Left renal cortex interstitium (tissue), 4 donors: ENCODE measurements at regions not wholly inside any gene's neighbourhood (a gene's known extent, or its start where the extent isn't known, plus 50 kb on each side); places are given as distances from the start of the nearest gene placed in this dataset.

Experiments used
- DNase-seq, 4 donors: peaks; one replicate each; pipeline ENCODE4 v3.0.0-alpha.2; 2013; ENCODE audit warnings: low read depth in 4 of 4, low spot score in 2 of 4, missing footprints in 1 of 4

DNA sequence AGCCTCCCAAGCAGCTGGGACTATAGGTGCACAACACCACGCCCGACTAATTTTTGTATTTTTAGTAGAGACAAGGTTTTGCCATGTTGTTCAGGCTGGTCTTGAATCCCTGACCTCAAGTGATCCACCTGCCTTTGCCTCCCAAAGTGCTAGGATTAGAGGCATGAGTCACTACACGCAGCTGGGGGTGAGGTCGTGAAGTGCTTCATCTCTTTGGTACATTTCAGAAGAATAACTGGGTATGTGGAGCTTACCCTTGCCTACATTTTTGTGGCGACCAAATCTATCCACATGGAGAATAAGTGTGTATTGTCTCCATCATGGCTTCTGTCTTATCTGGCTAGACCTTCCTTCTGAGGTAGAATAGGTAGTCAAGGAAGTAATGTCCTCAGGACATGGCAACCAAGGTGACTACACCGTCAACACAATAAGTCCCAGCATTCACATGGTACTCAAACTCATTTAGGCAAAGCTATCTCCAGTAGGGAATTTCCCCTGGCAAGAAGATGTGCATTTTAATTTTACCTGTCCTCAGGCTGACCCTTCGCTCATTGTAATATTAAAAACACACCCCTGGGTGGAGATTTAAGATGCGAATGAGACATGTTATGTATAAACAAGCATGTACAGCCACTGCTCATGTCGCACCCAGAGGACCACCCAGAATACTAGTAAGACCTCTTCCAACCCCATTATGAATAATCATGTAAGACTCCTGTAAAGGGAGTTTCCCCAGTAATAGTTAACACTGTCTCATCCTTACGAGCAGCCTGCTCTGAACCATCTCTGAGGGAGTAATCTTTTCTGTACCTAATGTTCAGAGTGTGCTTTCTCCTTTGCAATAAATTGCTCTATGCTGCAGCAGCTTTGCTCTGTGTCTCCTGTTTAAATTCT is 1173.2 kb downstream of the TAF11L14 start:
- DNase-seq = no peak

DNA sequence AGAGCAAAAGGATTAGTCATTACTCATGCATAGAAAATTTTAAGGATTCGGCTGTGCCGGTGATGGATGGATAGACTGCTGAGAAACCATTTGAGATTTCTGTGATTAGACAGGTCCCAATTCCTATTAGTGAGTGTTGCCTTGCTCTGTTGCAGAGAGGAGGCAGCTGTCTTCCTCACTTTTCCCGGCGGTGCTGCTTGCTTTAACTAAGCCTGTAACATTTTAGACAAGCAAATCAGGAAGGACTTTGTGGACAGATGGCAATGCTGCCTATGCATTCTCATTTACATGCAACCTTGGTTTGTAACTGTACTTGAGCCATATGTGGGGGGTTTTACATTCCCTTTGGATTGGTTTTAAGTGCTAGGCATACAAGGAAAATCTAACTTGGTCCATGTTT is 1176.3 kb downstream of the CDH18 start:
- no peak for DNase-seq

DNA sequence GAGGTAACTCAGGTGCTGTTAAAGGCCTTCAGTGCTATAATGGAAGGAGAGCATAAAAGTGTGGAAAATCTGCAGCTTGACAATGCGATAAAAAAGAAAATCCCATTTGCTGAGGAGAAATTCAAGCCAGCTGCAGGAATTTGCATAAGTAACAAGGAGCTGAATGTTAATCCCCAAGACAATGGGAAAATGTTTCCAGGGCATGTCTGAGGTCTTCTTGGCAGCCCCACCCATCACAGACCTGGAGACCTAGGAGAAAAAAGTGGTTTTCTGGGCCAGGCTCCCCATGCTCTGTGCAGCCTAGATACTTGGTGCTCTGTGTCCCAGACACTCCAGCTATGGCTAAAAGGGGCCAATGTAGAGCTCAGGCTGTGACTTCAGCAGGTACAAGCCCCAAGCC is 1159.6 kb downstream of the CDH18 start:
- DNase-seq = no peak

DNA sequence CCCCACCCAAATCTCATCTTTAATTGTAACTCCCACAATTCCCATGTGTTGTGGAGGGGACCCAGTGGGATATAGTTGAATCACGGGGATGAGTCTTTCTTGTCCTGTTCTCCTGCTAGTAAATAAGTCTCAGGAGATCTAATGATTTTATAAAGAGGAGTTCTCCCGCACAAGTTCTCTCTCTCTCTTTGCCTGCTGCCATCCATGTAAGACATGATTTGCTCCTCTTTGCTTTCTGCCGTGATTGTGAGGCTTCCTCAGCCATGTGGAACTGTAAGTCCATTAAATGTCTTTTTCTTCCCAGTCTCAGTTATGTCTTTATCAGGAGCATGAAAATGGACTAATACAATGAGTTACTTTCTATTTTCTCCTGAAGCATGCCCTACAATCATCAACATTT is 1158.5 kb downstream of the CDH18 start:
- no peak for DNase-seq

DNA sequence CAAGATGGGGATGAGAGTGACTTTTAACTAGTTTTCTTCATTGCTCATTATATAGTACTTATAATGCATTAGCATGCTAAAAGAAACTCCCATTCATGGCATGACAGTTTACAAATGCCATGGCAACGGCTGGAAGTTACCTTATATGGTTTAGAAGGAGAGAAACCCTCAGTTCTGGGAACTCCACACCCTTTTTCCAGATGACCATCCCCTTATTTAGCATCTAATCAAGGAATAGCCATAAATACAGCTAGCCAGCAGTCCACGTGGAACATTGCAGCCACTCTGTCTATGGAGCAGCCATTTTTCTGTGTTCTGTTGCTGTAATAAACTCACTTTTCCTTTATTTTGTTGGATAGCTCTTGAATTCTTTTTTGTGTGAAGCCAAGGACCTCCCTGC is 1137.8 kb downstream of the CDH18 start:
- no peak for DNase-seq

DNA sequence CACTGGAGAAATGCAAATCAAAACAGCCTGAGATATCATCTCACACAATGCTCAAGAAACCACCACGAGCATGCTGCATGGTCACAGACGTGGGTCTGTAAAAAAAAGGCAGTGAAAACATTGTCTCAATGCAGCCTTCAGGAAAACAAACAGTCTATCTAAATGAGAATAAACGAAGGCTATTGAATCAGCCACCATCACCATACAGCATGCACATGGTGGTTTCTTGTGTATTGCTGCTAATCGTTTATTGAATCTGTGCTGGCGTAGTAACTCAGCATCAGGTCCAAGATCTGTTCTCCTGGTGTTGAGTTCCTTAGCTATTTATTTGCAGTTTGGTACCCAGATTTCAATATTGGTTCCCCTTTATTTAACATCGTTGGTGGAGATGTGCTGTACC is 1115.0 kb downstream of the CDH18 start:
- DNase-seq = no peak

DNA sequence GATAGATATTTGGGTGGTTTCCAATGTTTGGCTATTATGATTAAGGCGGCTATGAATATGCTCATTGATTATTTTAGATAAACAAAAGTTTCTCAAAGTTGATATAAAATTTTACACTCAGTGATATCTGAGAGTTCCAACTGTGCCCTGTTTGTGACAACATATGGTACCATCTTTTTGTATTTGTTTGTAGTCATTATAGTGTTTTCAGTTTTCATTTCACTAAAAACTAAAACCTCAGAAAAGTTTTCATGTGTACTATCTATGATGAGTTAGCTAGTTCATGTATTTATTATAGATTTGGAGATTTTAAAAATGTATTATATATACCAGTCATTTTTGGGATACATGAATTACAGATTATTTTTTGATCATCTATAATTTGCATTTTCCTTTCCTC is 1111.4 kb downstream of the CDH18 start:
- DNase-seq = no peak

DNA sequence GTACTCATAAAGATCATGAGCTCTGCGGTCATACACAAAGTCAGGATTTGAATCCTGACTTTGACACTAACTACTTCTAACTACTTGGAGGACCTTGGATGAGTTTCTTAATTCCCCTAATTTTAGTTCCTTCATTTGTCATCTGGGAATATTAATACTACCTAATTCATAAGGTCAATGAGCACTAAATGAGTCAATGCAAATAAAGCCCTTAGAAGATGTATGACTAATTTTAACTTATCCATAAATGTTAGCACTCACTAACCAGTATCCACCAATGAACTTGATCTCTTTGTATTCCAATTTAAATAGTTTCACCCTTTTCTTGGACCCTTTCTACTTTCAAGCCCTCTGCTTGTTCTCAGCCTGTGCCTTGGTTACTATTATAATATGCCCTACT is 1106.4 kb downstream of the CDH18 start:
- DNase-seq = no peak

DNA sequence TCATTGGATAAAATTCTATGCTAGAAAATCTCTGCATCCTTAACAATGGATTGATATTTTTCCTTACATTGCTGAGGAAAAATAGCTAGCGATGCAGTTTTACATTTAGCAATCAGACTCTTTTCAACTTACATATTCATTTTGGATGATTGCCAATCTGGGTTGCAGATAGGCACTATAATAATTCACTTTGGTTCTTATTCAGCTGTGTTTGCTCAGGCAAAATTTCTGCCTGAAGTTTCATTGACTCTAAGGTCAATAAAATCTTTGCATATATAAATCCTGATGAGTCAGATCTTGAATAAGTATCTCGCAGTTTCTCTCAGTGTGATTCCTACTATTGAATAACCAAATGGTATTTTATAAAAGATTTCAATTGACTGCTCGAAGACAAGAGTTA is 1105.8 kb downstream of the CDH18 start:
- DNase-seq = no peak

DNA sequence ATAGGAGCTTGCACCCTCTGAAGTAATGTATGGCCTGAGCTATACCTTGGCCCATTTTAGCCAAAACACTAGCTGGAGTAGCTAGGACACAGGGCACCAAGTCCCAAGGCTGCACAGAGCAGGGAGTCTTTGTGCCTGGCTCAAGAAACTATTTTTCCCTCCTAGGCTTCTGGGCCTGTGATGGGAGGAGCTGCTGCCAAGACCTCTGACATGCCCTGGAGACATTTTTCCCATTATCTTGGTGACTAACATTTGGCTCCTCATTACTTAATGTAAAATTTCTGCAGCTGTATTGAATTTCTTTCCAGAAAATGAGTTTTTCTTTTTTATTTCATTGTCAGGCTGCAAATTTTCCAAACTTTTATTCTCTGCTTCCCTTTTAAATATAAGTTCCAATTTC is 1099.2 kb downstream of the CDH18 start:
- no peak for DNase-seq

DNA sequence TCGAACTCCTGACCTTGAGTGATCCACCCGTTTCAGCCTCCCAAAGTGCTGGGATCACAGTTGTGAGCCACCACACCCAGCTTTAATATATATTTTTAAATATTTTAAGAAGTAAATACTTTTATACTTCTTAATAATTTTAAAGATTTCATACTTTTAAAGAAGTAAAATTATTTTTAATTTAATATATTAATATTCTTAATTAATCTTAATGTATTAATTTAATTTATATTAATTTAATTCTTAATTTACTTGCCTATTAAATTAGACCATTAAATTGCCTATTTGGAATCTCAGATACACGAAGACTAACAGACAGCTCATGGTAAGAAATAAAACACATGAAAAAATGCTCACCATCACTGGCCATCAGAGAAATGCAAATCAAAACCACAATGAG is 1087.4 kb downstream of the CDH18 start:
- DNase-seq = no peak

DNA sequence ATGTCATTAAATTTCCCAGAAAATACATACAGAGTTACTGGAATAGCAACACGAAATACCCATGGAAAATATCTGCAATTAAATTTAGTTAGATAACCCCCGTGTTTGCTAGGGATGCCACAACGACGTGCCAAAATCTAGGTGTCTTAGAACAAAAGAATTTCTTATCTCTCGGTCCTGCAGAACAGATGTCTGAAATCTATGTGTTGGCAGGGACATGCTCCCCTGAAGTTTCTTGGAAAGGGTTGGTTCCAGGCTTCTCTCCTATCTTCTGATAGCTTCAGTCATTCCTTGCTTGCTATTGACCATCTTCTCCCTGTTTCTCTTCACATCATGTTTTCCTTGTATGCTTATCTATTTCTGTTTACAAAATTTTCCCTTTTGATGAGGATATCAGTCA is 1067.0 kb downstream of the CDH18 start:
- DNase-seq = no peak

DNA sequence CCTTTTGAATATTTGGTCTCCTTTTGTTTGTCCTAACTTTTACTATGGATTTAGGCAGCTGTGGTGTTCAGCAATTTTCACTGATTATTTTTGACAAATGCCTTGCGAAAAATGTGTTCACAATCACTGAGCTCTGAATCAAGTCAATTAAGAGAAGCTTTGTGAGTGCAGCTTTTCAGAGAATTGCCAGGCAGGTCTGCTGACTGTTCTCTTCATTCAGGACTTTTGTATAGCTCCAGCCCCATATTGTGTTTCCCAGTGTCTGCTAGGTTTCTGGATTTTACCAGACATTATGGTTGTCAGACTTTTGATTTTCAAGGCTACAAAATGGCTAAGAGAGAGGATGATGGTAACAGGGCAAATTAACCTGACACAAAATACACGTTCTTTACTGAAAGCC is 1055.9 kb downstream of the CDH18 start:
- DNase-seq = no peak

DNA sequence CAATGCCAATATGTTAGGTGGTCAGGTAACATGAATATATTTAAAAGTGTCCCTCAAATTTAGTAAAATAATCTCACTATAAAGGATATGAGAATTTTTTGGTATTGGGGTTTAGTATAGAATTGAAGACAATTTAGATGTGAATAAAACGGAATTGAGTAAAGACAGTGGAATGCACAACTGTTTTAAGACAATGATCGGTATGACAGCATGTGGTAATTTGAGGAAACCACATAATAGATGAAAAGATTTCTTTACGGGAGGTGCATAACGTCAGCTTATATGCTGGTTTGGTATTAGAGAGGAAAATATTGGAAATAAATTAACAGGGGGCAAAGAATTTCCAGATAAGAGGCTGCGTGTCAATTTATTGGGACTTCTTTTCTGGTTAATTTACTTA is 1043.2 kb downstream of the CDH18 start:
- no peak for DNase-seq

DNA sequence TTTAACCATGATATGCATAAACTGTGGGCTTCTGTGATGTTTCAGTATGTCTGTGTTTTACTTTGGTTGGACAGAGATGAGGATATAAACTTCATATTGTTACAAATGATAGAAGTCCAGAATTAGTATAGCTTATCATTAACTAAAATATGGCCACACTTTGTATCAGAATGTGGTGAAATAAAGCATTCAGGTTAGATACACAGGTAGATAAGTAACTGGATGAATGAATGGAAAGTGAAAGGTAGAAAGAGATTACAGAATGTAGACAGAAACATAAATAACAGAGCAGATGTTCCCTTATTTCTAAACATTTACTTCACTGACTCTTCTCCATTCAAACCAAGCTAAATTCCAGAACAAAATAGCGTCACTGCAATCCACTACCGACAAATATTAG is 1033.8 kb downstream of the CDH18 start:
- DNase-seq = no peak

DNA sequence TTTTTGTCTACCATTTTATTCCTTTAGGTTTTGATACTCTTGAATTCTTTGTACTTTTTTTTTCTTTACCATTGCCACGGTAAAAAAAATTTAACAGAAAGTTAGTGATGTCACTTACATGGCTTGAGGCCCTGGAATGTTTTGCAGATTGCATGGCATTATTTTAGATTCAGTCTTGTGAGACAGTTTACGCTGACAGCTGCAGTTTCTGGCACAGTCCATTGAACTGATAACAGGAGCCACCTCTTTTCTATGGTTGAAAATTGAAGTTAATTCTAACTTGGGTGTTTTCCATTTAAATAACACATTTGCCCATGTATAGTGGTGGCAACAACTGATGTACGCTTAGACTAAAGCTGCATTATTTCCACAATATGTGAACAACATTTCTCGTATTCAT is 1028.5 kb downstream of the CDH18 start:
- DNase-seq = no peak

DNA sequence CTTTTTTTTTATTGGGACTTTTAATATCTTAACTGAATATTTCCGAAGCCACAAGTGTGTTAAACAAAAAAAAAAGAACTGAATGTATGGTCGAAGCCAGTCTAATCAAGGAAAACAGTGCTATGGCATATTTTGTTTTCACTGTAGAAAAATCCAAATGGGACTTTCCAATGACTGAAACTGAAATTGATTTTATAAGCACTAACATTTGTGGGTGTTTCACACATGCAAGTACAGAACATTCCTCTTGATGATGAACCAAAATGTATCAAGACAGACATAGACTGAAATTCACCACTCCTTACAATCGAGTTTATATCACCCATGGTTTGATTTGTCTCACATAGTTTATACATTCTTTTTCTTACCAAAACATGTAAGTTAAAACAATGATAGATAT is 1026.8 kb downstream of the CDH18 start:
- DNase-seq = no peak

DNA sequence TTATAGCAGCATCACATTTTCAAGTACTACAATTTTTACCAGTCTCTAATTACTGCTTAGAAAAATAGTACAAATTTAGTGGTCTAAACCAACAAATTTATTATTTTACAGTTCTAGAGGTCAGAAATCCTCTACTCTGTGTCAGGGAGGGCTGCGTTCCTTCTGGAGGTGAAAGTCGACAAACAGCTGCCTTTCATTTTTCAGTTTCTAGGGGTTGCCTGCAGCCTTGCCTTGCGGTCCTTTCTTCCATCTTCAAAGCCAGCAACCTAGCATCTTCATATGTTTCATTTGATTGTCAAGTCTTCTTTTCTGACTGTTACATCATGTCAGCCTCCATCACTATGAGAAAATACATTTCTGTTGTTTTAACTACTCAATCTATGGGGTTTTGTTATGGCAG is 1022.1 kb downstream of the CDH18 start:
- no peak for DNase-seq

DNA sequence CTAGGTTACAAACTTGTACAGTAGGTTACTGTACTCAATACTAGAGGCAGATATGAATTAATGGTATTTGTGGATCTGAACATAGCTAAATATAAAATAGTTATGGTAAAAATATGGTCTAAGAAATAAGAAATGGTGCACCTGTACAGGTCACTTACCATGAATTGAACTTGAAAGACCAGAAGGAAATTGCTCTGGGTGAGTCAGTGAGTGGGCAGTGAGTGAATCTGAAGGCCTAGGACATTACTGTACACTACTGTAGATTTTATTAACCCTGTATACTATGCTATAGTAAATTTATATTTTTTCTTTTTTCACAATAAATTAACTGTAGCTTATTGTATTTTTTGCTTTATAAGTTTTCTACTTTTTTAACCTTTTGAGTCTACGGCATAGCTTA is 1020.4 kb downstream of the CDH18 start:
- DNase-seq = no peak

DNA sequence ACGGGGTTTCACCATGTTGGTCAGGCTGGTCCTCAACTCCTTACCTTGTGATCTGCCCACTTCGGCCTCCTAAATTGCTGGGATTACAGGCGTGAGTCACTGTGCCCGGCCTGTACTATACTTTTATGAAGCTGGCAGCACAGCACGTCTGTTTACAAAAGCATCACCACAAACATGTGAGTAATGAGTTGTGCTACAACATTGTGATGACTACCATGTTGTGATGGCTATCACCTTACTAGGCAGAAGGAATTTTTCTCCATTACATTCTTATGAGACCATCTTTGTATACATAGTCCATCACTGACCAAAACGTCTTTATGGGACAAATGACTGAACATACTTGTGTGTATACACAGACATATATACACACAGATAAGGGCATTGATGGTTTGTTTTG is 1019.0 kb downstream of the CDH18 start:
- no peak for DNase-seq

DNA sequence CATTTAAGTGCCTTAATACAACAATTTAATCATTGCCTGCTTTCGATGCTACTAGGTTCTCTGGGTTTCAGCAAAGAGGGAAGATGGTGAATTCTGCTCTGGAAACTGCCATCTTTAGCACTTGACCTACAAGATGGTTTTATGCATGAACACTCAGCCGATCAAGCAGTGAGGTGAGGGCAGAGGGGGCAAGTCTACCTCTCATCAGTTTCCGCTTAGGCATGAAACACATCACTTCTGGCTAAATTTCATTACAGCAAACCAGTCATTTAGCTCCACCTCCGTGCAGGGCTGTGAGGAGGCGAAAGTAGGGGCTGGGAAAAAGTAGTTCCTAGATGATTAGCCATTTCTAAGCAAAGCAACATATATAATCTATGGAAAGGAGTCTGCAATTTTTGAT is 1018.0 kb downstream of the CDH18 start:
- DNase-seq = no peak

DNA sequence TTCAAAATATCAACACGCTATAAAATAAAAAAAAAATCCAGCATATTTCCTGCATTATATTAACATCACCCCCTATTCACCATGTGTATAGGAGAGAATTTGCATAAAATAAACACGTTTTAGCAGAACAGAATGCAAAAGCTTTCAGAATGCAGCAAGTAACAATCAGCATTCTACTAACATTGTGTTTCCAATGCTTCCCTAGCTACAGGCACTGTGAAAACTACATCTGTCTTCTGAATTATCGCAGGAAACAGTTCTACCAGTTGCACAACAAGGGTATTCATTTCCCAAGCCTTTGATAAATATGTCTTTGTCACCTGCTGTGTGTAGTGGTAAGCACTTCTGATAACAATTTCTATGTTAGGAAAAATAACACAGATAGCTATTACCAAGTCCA is 1015.8 kb downstream of the CDH18 start:
- DNase-seq = no peak

DNA sequence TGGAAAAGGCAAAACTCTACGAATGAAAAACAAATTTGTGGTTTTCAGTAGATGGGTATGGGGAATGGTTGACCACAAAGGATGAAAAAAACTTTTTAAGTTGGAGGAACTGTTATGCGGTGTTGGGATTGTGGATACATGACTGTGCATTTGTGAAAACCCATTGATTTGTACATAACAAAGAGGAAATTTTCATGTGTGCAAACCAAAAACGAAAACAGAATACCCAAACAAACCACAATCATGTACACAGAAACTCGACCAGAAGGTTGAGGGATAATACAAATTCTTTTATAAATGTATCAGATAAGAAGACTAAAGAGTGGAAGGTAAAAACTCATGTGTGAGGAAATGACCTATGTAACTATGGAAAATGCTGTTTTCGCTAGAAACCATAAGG is 1012.4 kb downstream of the CDH18 start:
- DNase-seq = no peak
